GM21825 (cell line): ENCODE measurements at regions not wholly inside any gene's neighbourhood (a gene's known extent, or its start where the extent isn't known, plus 50 kb on each side); places are given as distances from the start of the nearest gene placed in this dataset.
"Not testable (repeated sequence)": the region's sequence is repeated elsewhere in the genome, so short reads cannot be mapped to it uniquely, and the experiment has no call there.

Source experiments
- ATAC-seq: cut with Tn5 transposase; IDR thresholded peaks from one replicate; pipeline ENCODE4 v1.9.1; 2021; ENCODE audit warnings: mild to moderate bottlenecking, moderate library complexity; ENCODE audit not compliant: unreplicated experiment

DNA sequence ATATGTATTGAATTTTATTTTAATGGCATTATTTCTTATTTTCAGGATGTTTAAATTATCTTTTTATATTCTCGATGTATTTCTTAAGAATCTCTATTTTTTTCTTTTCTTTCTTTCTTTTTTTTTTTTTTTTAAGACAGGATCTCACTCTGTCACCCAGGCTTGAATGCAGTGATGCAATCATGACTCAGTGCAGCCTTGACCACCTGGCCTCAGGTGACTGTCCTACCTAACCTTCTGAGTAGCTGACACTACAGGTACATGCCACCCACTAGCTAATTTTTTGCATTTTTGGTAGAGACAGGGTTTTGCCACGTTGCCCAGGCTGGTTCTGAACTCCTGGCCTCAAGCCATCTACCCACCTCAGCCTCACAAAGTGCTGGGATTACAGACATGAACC, 143.8 kb upstream of the LAMA2 start:
- ATAC-seq = no peak

- no peak for ATAC-seq
These were observed 144.8 kb upstream of the LAMA2 start for GRCh38 chr6:128738112-128738511.

DNA sequence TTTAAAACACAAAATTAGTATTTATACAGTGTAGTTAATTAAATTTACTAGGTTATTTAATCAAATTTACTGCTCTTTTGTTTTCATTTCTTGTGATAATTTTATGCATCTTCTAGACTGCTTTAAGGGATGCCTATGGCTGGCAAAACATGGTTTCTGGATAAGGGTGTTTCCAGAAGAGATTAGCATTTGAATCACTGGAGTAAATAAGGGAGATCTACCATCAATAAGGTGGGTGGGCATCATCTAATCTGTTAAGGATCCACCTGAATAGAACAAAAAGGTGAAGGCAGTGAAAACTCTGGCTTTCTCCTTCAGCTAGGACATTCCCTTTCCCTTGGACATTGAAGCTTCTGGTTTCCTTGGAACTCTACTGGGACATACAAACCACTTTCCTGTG, 146.2 kb upstream of the LAMA2 start:
- ATAC-seq = no peak

DNA sequence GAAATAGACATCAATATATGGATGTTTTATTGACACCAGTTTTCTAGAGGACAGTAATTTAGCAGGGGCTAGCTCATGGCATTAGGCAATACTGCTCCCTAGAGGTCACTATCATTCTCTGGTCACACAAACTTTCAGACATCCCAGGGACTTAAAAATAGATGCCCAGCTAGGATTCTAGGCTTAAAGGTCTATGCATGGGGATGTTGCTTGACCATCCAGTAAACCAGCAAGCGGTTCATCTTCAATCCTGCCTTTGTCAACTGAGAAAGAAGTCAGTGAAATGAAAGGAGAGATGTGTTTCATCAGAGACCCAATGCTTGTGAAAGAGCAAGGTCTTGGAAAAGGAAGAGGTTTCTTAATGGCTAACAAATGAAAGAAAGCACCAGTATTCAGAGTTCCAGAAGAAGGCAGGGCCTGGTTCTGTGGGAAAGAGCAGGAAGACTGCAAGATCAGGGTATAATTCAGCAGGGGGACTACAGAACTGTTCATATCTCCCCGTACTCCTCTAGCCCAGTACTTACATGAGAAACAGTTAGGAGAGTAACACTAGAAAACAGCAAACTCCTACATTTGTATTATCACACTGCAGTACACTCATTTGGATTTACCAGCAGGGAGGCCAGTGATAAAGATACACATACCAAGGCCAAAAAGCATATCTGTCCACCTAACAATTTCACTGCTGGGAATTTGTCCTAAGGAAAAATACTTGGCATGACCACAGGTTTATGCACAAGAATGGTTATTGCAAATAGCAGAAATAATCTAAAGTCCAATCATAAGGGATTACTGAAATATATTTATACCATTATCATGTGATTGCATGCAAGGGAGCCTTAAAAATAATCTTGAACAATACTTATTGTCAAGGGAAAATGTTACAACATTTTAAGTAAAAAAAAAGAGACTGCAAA, 151.4 kb upstream of the LAMA2 start:
- ATAC-seq = no peak

DNA sequence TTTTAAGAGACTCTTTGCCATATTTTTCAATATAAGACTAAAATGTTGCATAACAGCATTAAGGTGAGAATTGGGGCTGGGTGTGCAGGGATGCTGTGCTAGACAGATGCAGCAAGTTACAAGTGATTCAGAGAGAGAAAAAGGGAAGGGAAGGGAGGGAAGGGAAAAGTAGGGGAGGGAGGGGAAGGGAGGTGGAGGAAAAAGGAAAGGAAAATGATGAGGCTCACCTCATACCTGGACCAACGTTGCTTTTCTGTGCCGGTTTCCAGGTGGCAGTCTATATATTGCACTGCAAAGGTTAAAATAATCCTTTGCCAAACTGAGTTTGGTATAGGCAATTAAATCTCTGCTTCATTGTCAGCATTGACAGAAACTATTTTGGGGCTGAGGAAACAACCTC, 155.4 kb upstream of the LAMA2 start:
- ATAC-seq = no peak

- no peak for ATAC-seq
These were observed 157.4 kb upstream of the LAMA2 start for GRCh38 chr6:128725271-128726233.

DNA sequence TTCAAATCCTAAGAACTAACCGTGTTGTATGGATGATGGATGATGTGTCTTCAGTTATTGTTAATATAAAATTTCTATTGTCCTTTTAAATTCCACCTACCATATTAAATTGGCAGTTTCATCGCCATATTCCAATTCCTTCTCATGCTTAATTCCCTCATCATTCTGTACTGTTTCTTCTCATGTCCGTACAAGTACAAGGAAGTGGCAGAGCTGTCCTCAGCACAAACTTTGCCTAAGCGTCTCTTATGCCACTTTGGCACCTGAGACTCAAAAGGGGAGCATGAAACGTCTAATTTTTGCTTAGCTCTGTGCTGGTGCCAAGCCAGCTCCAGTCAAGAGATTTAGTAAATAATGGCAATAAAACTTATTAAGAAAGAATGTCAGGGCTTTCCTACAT, 158.2 kb upstream of the LAMA2 start:
- no peak for ATAC-seq

GRCh38 chr6:128723667-128724066, 159.3 kb upstream of the LAMA2 start:
- ATAC-seq = no peak

GRCh38 chr6:128720891-128721290, 162.0 kb upstream of the LAMA2 start:
- ATAC-seq = no peak

GRCh38 chr6:128719786-128720185, 163.2 kb upstream of the LAMA2 start:
- no peak for ATAC-seq

GRCh38 chr6:128713461-128713860, 169.5 kb upstream of the LAMA2 start:
- no peak for ATAC-seq

DNA sequence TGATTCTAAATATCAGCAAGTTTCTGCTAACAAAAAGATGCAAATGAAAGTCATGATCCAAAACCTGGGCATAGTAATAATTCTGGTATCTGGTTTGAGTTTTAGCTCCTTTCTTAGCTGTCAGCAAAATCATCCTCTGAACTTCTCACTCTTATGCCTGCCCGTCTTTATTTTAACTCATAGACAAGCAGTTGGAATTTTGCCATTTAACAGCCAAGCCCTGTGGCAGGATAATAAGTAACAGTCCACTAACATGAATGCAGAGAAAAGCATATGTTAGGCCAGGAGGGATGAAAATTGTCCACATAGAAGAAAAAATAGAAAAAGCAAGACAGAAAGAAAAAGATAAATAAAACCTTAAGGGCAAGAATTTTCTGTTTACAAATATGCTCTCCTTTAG, 170.0 kb upstream of the LAMA2 start:
- no peak for ATAC-seq

GRCh38 chr6:128711149-128711548, 171.8 kb upstream of the LAMA2 start:
- ATAC-seq = no peak

DNA sequence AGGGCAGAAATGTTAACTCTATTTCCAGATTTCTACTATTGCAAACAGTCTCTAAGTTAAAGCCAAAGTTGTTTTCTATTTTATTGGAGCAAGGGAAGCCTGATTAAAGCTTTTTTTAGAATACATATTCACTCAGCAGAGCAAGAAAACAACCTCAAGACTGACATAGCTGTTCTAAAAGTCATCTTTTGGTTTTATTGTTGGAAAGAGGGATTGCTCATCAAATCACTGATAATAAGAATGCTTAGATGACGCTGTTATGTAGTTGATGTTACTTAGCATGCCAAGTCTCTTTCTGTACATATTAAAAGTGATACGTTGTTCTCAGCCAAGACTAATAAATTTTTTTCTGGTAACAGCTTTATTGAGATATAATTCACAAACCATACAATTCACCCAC, 172.6 kb upstream of the LAMA2 start:
- no peak for ATAC-seq

DNA sequence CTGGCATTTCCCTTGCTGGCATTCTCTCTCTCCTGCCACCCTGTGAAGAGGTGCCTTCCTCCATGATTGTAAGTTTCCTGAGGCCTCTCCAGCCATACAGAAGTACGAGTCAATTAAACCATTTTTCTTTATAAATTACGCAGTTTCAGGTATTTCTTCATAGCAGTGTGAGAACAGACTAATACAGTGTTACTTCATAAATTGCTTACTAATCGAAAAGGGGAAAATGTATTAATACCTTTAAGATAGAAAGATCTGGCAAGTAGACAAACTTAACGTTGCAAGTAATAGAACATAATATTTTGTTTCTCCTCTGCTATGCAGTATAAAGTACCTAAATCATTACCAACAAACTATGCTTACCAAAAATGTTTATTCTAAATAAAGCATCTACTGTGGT, 178.3 kb upstream of the LAMA2 start:
- ATAC-seq = no peak

DNA sequence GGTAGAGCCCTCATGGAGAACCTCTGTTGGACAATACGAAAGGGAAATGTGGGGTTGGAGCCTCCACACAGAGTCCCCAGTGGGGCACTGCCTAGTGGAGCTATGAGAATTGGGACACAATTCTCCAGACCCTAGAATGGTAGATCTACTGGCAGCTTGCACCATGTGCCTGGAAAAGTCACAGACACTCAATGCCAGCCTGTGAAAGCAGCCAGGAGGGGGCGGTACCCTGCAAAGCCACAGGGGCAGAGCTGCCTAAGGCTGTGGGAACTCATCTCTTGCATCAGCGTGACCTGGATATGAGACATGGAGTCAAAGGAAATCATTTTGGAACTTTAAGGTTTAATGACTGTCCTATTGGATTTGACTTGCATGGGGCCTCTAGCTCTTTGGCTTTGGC, 179.1 kb upstream of the LAMA2 start:
- ATAC-seq = not testable (repeated sequence)

DNA sequence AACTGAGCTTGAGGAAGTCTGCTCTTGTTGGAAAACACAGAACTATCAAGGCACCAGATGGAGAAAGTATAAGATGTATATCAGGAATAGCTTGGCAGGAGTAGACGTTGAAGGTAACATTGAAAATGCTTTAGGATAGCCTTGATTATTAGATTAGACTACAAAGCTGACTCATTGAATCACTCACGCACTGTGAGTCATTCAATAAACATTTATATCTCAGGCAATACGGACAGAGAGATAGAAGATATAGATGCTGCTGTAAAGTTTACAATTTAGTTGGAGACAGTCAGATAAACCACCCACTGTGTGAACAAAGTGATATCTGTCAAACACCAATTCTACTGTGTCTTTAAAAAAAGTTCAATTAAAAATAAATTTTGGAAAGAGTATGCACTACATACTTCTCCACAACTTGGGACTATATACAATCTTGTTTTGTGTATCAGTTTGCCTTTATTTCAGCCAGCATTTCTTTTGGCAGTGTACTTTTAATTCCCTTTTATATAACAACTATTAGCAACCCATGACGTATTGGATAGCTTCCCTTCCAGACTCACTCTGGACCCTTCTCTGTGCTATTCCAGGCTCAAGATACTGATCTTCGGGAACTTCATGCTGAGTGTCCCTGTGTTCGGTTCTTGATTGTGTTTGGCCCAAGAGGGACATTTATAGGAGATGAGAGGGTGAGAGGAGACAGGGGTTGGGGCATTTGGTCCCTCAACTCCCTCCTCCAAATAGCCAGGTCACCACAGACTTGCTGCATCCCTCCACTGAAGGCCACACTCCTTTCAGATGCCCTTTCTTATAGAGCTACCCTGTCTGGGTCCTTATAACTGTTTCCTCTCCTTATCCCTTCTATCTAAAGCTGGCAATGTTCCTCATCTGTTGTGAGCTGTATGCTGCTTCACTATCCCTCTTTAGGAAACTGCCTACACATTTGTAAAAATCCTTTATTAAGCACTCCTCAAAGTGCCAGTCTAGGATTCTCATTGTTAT, 176.6 kb upstream of the PTPRK start:
- no peak for ATAC-seq

DNA sequence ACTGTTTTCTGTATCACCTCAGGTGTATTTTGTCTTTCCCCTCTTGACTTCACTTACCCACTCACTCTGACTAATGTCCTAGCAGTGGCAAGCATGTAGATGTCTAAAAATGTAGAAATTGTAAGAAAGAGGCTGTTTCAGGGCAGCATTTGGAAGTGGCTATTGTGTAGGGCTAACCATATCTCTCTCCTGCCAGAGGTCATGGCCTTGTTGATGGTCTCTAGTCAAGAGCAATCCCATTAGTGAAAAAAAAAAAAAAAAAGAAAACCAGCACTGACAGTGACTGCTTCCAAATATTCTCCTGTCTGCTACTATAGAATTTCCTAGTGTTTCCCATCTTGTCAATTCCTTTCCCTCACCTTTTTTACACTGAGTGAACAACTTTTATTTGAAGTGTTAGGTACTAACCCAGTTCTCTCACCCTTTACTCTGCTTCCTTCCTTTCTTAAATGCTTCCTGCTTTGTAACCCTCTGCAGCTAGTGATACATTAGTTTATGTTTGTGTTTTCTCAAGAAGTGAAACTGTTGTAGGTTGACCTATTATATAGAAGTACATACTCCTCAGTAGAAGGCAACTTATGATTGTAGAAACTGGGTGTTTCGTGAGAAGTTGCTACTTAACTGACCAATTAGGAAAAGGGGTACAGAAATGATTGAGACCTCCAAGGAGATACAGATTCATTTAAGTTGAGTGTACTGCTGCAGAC, 174.1 kb upstream of the PTPRK start:
- ATAC-seq = peak; percentile 96

- ATAC-seq = no peak
These were observed 169.7 kb upstream of the PTPRK start for GRCh38 chr6:128690063-128690462.

DNA sequence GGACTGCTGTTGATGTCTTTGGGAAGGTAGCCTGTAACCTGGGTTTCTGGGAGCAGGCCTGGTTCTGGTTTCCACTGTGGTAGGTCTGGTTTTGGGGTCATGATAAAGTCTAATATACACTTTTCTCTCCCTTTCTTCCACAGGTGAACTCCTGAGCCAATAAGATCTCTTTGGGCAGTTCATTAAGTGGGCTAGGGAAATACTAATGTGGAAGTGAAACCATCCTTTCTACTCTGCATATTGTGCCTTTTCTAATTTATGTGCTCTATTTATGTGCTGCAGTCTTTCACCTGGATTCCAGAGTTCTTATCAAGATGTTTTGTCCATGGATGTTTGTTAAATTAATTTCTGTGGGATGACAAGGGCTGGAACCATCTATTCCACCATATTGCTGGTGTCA, 165.7 kb upstream of the PTPRK start:
- ATAC-seq = no peak
